ENCODE measurements at regions not wholly inside any gene's neighbourhood (a gene's known extent, or its start where the extent isn't known, plus 50 kb on each side); places are given as distances from the start of the nearest gene placed in this dataset.

GRCh38 chr12:17595111-17595510, 494.9 kb downstream of the RERGL start:
- no peak for TF ChIP-seq CTCF (IDR thresholded peaks at IDR 0.05)
- no peaks in the 10 kb centered on the region for H3K4me1 ChIP-seq
- H3K36me3 ChIP-seq, result no peaks in the 10 kb centered on the region
- DNase-seq (ENCODE audit: low spot score), result no peak
- H3K27me3 ChIP-seq, result no peaks in the 10 kb centered on the region
- H3K9me3 ChIP-seq, result no peaks in the 10 kb centered on the region
- H3K27ac ChIP-seq, result no peak overlapping the region
- no peak overlapping the region for H3K4me3 ChIP-seq

GRCh38 chr12:17593715-17594406, 496.1 kb downstream of the RERGL start:
- no peak for DNase-seq (ENCODE audit: low spot score)
- no peak overlapping the region for H3K27ac ChIP-seq
- H3K4me1 ChIP-seq, result no peaks in the 10 kb centered on the region
- no peak overlapping the region for H3K4me3 ChIP-seq
- no peaks in the 10 kb centered on the region for H3K27me3 ChIP-seq
- H3K36me3 ChIP-seq, result no peaks in the 10 kb centered on the region
- no peaks in the 10 kb centered on the region for H3K9me3 ChIP-seq
- TF ChIP-seq CTCF (IDR thresholded peaks at IDR 0.05), result no peak

GRCh38 chr12:17592472-17592871, 497.5 kb downstream of the RERGL start:
- Histone ChIP-seq H3K9me3 (no peaks in the 10 kb centered on the region), H3K4me3 (no peak overlapping the region), H3K27me3 (no peaks in the 10 kb centered on the region), H3K27ac (no peak overlapping the region), H3K4me1 (no peaks in the 10 kb centered on the region), H3K36me3 (no peaks in the 10 kb centered on the region)
- DNase-seq (ENCODE audit: low spot score), result no peak
- TF ChIP-seq CTCF (IDR thresholded peaks at IDR 0.05), result no peak

- no peak overlapping the region for H3K4me3 ChIP-seq
- no peaks in the 10 kb centered on the region for H3K4me1 ChIP-seq
- no peak for DNase-seq (ENCODE audit: low spot score)
- no peak for TF ChIP-seq CTCF (IDR thresholded peaks at IDR 0.05)
- H3K36me3 ChIP-seq, result no peaks in the 10 kb centered on the region
- H3K9me3 ChIP-seq, result no peaks in the 10 kb centered on the region
- H3K27me3 ChIP-seq, result no peaks in the 10 kb centered on the region
- no peak overlapping the region for H3K27ac ChIP-seq
Observed at GRCh38 chr12:17591005-17591681, 498.9 kb downstream of the RERGL start.

- no peak for DNase-seq (ENCODE audit: low spot score)
- H3K9me3 ChIP-seq, result no peaks in the 10 kb centered on the region
- no peak overlapping the region for H3K4me3 ChIP-seq
- no peak overlapping the region for H3K27ac ChIP-seq
- no peaks in the 10 kb centered on the region for H3K4me1 ChIP-seq
- TF ChIP-seq CTCF (IDR thresholded peaks at IDR 0.05), result peak in 1 of 2 donors; percentile 21
- H3K36me3 ChIP-seq, result no peaks in the 10 kb centered on the region
- no peaks in the 10 kb centered on the region for H3K27me3 ChIP-seq
Observed at GRCh38 chr12:17588968-17589367, 501.0 kb downstream of the RERGL start.
